ENCODE measurements at regions not wholly inside any gene's neighbourhood (a gene's known extent, or its start where the extent isn't known, plus 50 kb on each side); places are given as distances from the start of the nearest gene placed in this dataset.

DNA sequence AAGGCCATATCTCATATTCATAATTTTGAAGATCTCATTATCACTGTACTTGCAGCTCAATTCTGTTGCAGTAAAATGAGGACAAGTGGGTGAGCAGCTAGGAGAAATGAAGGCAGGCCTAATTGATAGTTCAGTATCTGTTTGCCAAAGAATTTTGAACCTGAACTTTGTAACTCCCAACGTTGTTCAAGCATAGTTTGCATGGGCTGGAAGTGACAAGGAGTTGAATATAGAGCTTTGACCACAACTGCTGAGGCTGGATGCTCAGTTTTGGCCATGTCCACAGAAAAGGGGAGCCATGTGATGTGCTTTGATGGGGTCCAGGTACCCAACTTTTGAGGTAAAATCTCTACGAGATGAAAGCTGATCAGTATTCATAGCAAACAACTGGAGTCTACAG is 177.5 kb downstream of the NXNL2 start:
- Mint-ChIP-seq H3K4me3 (no peak overlapping the region), H3K9me3 (no peaks in the 10 kb centered on the region; a peak in 3 of 5 replicates), H3K27me3 (ENCODE audit: low read depth) (peaks cover 4% of the 10 kb centered on the region; the same call in 1 of the 2 replicates), H3K4me1 (no peaks in the 10 kb centered on the region), H3K27ac (no peak overlapping the region), H3K36me3 (ENCODE audit: insufficient read depth in 1 of 3, low read depth in 3 of 3) (no peaks in the 10 kb centered on the region)
- TF ChIP-seq, protein P1, sequence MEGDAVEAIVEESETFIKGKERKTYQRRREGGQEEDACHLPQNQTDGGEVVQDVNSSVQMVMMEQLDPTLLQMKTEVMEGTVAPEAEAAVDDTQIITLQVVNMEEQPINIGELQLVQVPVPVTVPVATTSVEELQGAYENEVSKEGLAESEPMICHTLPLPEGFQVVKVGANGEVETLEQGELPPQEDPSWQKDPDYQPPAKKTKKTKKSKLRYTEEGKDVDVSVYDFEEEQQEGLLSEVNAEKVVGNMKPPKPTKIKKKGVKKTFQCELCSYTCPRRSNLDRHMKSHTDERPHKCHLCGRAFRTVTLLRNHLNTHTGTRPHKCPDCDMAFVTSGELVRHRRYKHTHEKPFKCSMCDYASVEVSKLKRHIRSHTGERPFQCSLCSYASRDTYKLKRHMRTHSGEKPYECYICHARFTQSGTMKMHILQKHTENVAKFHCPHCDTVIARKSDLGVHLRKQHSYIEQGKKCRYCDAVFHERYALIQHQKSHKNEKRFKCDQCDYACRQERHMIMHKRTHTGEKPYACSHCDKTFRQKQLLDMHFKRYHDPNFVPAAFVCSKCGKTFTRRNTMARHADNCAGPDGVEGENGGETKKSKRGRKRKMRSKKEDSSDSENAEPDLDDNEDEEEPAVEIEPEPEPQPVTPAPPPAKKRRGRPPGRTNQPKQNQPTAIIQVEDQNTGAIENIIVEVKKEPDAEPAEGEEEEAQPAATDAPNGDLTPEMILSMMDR (conservative IDR thresholded peaks at IDR 0.05), result no peak
- Histone ChIP-seq H4K91ac (ENCODE audit: insufficient read length, low read depth, low read length) (no peak overlapping the region), H2AK5ac (ENCODE audit: insufficient read length, low read length) (no peak overlapping the region), H3K18ac (ENCODE audit: insufficient read length, low read depth, low read length) (no peak overlapping the region), H3K14ac (ENCODE audit: insufficient read depth, low read length) (no peak overlapping the region), H3K27me3 (ENCODE audit: insufficient read depth, low read length) (no peaks in the 10 kb centered on the region), H3K4me2 (ENCODE audit: insufficient read depth, insufficient read length, low read length) (no peak overlapping the region), H3K56ac (ENCODE audit: insufficient read length, low read depth, low read length) (no peak overlapping the region), H3K27ac (ENCODE audit: insufficient read length, low read depth, low read length) (no peak overlapping the region), H3T11ph (ENCODE audit: low read length) (no peak overlapping the region), H3K23ac (ENCODE audit: insufficient read length, low read depth, low read length) (no peak overlapping the region), H4K20me1 (ENCODE audit: control insufficient read depth, insufficient read depth, insufficient read length) (no peaks in the 10 kb centered on the region), H2AFZ (ENCODE audit: low read length) (no peak overlapping the region), H4K5ac (ENCODE audit: insufficient read length, low read depth, low read length) (no peak overlapping the region), H2BK15ac (ENCODE audit: low read depth, low read length) (no peak overlapping the region), H3K9me3 (ENCODE audit: control insufficient read depth, low read depth, low read length) (no peaks in the 10 kb centered on the region), H4K8ac (replicated peaks; ENCODE audit: insufficient read length, low read depth, low read length) (no peak overlapping the region), H3K9ac (ENCODE audit: extremely low read depth, insufficient read length, low read length) (no peak overlapping the region), H3K4ac (ENCODE audit: low read depth, low read length) (no peak overlapping the region), H3K23me2 (ENCODE audit: insufficient read length, low read depth, low read length, poor library complexity, severe bottlenecking) (no peaks in the 10 kb centered on the region), H2BK120ac (ENCODE audit: low read depth, low read length, poor library complexity, severe bottlenecking) (no peak overlapping the region), H3K79me2 (ENCODE audit: insufficient read depth, low read length) (no peaks in the 10 kb centered on the region), H2BK12ac (ENCODE audit: insufficient read length, low read depth, low read length) (no peak overlapping the region), H3K79me1 (ENCODE audit: insufficient read depth, low read depth, low read length, poor library complexity, severe bottlenecking) (no peaks in the 10 kb centered on the region), H2BK5ac (ENCODE audit: insufficient read length, low read length) (no peak overlapping the region), H3K4me1 (ENCODE audit: insufficient read depth, low read length) (no peaks in the 10 kb centered on the region), H2BK20ac (ENCODE audit: low read depth, low read length, poor library complexity, severe bottlenecking) (no peak overlapping the region)
- WGBS (ENCODE audit: extremely low coverage, insufficient read length, low lambda C conversion rate), result no CpG with 5 or more reads among the region's 2 CpGs
- DNase-seq, result no peak

Data from H9 (cell line).